HepG2 (cell line): ENCODE measurements at regions not wholly inside any gene's neighbourhood (a gene's known extent, or its start where the extent isn't known, plus 50 kb on each side); places are given as distances from the start of the nearest gene placed in this dataset.
A peak's percentile ranks its signal among the peaks of the same experiment; 100 is the strongest.

Experiments used
- ATF7 ChIP-seq, 2 experiments: fragments of 450-650 bp in 1 of 2; sonication (generic) in 1 of 2; formaldehyde crosslinking in 1 of 2; IDR thresholded peaks; 2 replicates each; pipeline versions ENCODE4 v1.4.0 to v1.6.1; 2016 to 2020; ENCODE audit warnings: antibody characterized with exemption in 1 of 2, mild to moderate bottlenecking in 1 of 2, missing genetic modification reagents in 1 of 2
- ATF7-NPFF ChIP-seq: sonication (generic); formaldehyde crosslinking; IDR thresholded peaks from 2 replicates; pipeline ENCODE4 v1.8.1; 2023; ENCODE audit warnings: mild to moderate bottlenecking, low read depth, missing genetic modification reagents, moderate library complexity
- FOXO1 ChIP-seq: sonication (generic); formaldehyde crosslinking; IDR thresholded peaks from 2 replicates; pipeline ENCODE4 v1.4.0; 2020; ENCODE audit warnings: missing genetic modification reagents
- HNF4G ChIP-seq, 2 experiments: sonication (generic) in 1 of 2; formaldehyde crosslinking in 1 of 2; IDR thresholded peaks; 2 replicates each; pipeline versions ENCODE4 v1.4.0 to v1.6.1; 2011 to 2020; ENCODE audit warnings: borderline replicate concordance in 2 of 2, low read depth in 2 of 2, mild to moderate bottlenecking in 2 of 2, low read length in 1 of 2, missing genetic modification reagents in 1 of 2, moderate library complexity in 1 of 2
- PPARG ChIP-seq: conservative IDR thresholded peaks from 2 replicates; pipeline ENCODE4 v1.6.1; 2016; ENCODE audit warnings: missing biosample characterization, missing genetic modification reagents
- RBAK ChIP-seq: sonication (generic); formaldehyde crosslinking; IDR thresholded peaks from 2 replicates; pipeline ENCODE4 v1.5.1; 2020; ENCODE audit warnings: mild to moderate bottlenecking, missing genetic modification reagents
- SP1 ChIP-seq, 2 experiments: fragments of 450-650 bp in 1 of 2; sonication (generic) in 1 of 2; formaldehyde crosslinking in 1 of 2; IDR thresholded peaks; 2 replicates each; pipeline versions ENCODE4 v1.4.0 to v1.6.1; 2016 to 2020; ENCODE audit warnings: missing genetic modification reagents in 1 of 2
- SRY ChIP-seq: sonication (generic); formaldehyde crosslinking; IDR thresholded peaks from 2 replicates; pipeline ENCODE4 v1.8.0; 2022; ENCODE audit warnings: mild to moderate bottlenecking, missing genetic modification reagents
- YY1 ChIP-seq: IDR thresholded peaks from 2 replicates; pipeline ENCODE4 v1.6.1; 2011; ENCODE audit warnings: low read length, low read depth, moderate library complexity, mild to moderate bottlenecking; ENCODE audit not compliant: insufficient read depth, insufficient replicate concordance
- ZBTB3 ChIP-seq: sonication (generic); formaldehyde crosslinking; IDR thresholded peaks from 2 replicates; pipeline ENCODE4 v1.4.0; 2020; ENCODE audit warnings: low read depth, mild to moderate bottlenecking, moderate library complexity, missing genetic modification reagents, borderline replicate concordance
- ZNF180 ChIP-seq: sonication (generic); formaldehyde crosslinking; IDR thresholded peaks from 2 replicates; pipeline ENCODE4 v1.4.0; 2020; ENCODE audit warnings: low read depth, missing genetic modification reagents, borderline replicate concordance
- ZNF326 ChIP-seq: sonication (generic); formaldehyde crosslinking; IDR thresholded peaks from 2 replicates; pipeline ENCODE4 v1.4.0; 2020; ENCODE audit warnings: missing genetic modification reagents, borderline replicate concordance
- ZNF407 ChIP-seq: sonication (generic); formaldehyde crosslinking; IDR thresholded peaks from one replicate; pipeline ENCODE4 v1.5.1; 2020; ENCODE audit warnings: mild to moderate bottlenecking, missing genetic modification reagents; ENCODE audit errors: not compliant biosample characterization
- ZNF598 ChIP-seq: sonication (generic); formaldehyde crosslinking; IDR thresholded peaks from 2 replicates; pipeline ENCODE4 v1.5.1; 2020; ENCODE audit warnings: mild to moderate bottlenecking, missing genetic modification reagents, borderline replicate concordance
- ZNF766 ChIP-seq: sonication (generic); formaldehyde crosslinking; IDR thresholded peaks from 2 replicates; pipeline ENCODE4 v1.5.0; 2020; ENCODE audit warnings: missing genetic modification reagents, borderline replicate concordance
- ZNF816 ChIP-seq: sonication (generic); formaldehyde crosslinking; IDR thresholded peaks from 2 replicates; pipeline ENCODE4 v1.8.0; 2022; ENCODE audit warnings: missing genetic modification reagents, mild to moderate bottlenecking, borderline replicate concordance
- ZNF850 ChIP-seq: sonication (generic); formaldehyde crosslinking; conservative IDR thresholded peaks from 2 replicates; pipeline ENCODE4 v1.9.0; 2021; ENCODE audit warnings: mild to moderate bottlenecking, missing genetic modification reagents
- TF ChIP-seq, protein P1 (sequence below): sonication (generic); formaldehyde crosslinking; IDR thresholded peaks from 2 replicates; pipeline ENCODE4 v1.5.0; 2020; ENCODE audit warnings: mild to moderate bottlenecking, missing genetic modification reagents

DNA sequence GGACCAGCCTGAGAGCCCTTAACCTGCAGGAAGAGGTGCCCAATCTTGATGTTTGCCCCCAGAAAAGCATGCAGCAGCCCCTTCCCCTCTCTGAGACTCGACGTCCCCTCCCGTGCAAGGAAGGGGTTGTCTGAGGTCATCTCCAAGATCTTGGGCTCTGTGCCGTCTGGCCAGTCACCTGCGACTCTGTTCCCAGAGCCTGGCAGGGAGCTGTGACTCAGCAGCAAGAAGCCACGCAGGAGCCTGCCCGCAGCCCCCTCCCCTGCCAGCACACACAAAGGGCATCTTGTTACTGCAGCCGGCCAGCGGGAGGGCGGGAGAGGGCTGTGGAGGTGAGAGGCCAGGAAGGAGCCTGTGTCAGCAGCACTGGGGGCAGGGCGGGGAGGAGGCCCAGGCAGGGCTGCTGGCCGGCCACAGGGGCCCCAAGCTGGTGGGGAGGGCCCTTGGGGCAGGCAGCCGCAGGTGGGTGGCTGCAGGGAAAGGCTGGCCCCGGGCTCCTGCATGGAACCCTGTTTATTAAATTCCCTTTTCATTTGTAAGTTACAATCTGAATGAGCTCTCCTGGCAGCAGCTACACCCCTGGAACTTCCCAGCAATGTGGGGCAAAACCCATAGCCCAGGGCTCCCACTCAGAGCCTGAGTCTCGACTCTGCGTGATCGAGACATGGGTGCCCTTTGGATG is 103.7 kb upstream of the ZMIZ1 start (continued):
- TF ChIP-seq FOXO1 (CRISPR knock-in tag) (peak; percentile 88; the same call in 1 of the 2 replicates), HNF4G (IDR thresholded peaks at IDR 0.05; ENCODE audit: borderline replicate concordance, low read depth, low read length) (peak; percentile 49; the same call in 1 of the 2 replicates), HNF4G (CRISPR knock-in tag; IDR thresholded peaks at IDR 0.05; ENCODE audit: borderline replicate concordance, low read depth) (peak; percentile 27; the same call in 1 of the 2 replicates), YY1 (peak; percentile 53), ATF7 (IDR thresholded peaks at IDR 0.05) (no peak), ATF7 (CRISPR knock-in tag; IDR thresholded peaks at IDR 0.05) (peak; percentile 64; the same call in 1 of the 2 replicates), ZNF598 (CRISPR knock-in tag) (peak; percentile 86), ZNF766 (CRISPR knock-in tag) (no peak), ZNF180 (CRISPR knock-in tag) (no peak), RBAK (no peak; the same call in 1 of the 2 replicates), ZNF816 (CRISPR knock-in tag) (no peak; the same call in 1 of the 2 replicates), ZNF850 (no peak), SP1 (IDR thresholded peaks at IDR 0.05) (no peak), SP1 (CRISPR knock-in tag; IDR thresholded peaks at IDR 0.05) (peak; percentile 38; the same call in 1 of the 2 replicates), SRY (CRISPR knock-in tag) (no peak), ATF7-NPFF (CRISPR knock-in tag) (peak; percentile 61; the same call in 1 of the 2 replicates), PPARG (peak; percentile 96), ZNF407 (CRISPR knock-in tag) (peak; percentile 78), ZBTB3 (CRISPR knock-in tag) (no peak; the same call in 1 of the 2 replicates), ZNF326 (CRISPR knock-in tag) (no peak)
- TF ChIP-seq, protein P1, sequence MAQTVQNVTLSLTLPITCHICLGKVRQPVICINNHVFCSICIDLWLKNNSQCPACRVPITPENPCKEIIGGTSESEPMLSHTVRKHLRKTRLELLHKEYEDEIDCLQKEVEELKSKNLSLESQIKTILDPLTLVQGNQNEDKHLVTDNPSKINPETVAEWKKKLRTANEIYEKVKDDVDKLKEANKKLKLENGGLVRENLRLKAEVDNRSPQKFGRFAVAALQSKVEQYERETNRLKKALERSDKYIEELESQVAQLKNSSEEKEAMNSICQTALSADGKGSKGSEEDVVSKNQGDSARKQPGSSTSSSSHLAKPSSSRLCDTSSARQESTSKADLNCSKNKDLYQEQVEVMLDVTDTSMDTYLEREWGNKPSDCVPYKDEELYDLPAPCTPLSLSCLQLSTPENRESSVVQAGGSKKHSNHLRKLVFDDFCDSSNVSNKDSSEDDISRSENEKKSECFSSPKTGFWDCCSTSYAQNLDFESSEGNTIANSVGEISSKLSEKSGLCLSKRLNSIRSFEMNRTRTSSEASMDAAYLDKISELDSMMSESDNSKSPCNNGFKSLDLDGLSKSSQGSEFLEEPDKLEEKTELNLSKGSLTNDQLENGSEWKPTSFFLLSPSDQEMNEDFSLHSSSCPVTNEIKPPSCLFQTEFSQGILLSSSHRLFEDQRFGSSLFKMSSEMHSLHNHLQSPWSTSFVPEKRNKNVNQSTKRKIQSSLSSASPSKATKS, result no peak
